SU-DHL-6 (cell line): ENCODE measurements at regions not wholly inside any gene's neighbourhood (a gene's known extent, or its start where the extent isn't known, plus 50 kb on each side); places are given as distances from the start of the nearest gene placed in this dataset.

Experiments
- H2AFZ ChIP-seq: fragments of 200-600 bp; sonication (generic); 2 replicates; pipeline ENCODE4 v1.6.1; 2014; ENCODE audit warnings: low read depth, mild to moderate bottlenecking, moderate library complexity, mixed read lengths, antibody characterized with exemption, low read length; ENCODE audit not compliant: severe bottlenecking
- H3F3A ChIP-seq: fragments of 200-600 bp; shearing (Covaris generic); 2 replicates; pipeline ENCODE4 v1.6.0; 2016; ENCODE audit warnings: antibody characterized with exemption, mild to moderate bottlenecking; ENCODE audit not compliant: insufficient read depth
- H3K27ac ChIP-seq: fragments of 200-600 bp; sonication (generic); 2 replicates; pipeline ENCODE4 v1.5.1; 2016; ENCODE audit warnings: low read depth, mild to moderate bottlenecking, low read length, moderate library complexity, mixed read lengths
- H3K27me3 ChIP-seq: fragments of 200-600 bp; sonication (generic), shearing (Covaris generic); 2 replicates; pipeline ENCODE4 v1.6.0; 2014; ENCODE audit warnings: mild to moderate bottlenecking, low read length
- H3K36me3 ChIP-seq: fragments of 200-600 bp; sonication (generic); 2 replicates; pipeline ENCODE4 v1.6.1; 2014; ENCODE audit warnings: mild to moderate bottlenecking, low read length, mixed read lengths
- H3K4me2 ChIP-seq: fragments of 300-600, 200-600 bp; shearing (Covaris generic), sonication (generic); 2 replicates; pipeline ENCODE4 v1.6.0; 2014; ENCODE audit warnings: low read length, low read depth, mild to moderate bottlenecking; ENCODE audit not compliant: poor library complexity, severe bottlenecking
- H3K4me3 ChIP-seq: fragments of 200-600 bp; sonication (generic); 2 replicates; pipeline ENCODE4 v1.5.1; 2014; ENCODE audit warnings: antibody characterized with exemption, low read length, mild to moderate bottlenecking, mixed read lengths; ENCODE audit not compliant: insufficient read depth, poor library complexity, severe bottlenecking
- H3K79me2 ChIP-seq: fragments of 200-600 bp; sonication (generic); 2 replicates; pipeline ENCODE4 v1.6.1; 2014; ENCODE audit warnings: mild to moderate bottlenecking, low read length, moderate library complexity; ENCODE audit not compliant: insufficient read depth
- H3K9ac ChIP-seq: fragments of 200-600 bp; sonication (generic); 2 replicates; pipeline ENCODE4 v1.7.0; 2014; ENCODE audit warnings: mild to moderate bottlenecking, low read length
- H3K9me2 ChIP-seq: fragments of 200-600 bp; sonication (generic); replicated peaks from 2 replicates; pipeline ENCODE4 v1.6.1; 2014; ENCODE audit warnings: low read length; ENCODE audit not compliant: insufficient read depth
- H3K9me3 ChIP-seq: fragments of 200-600 bp; sonication (generic); 2 replicates; pipeline ENCODE4 v1.6.1; 2014; ENCODE audit warnings: low read length, mixed read lengths; ENCODE audit not compliant: insufficient read depth
- H4K20me1 ChIP-seq: fragments of 200-600 bp; sonication (generic); 2 replicates; pipeline ENCODE4 v1.6.1; 2014; ENCODE audit warnings: low read depth, mild to moderate bottlenecking, antibody characterized with exemption, low read length, moderate library complexity, mixed read lengths
- EZH2phosphoT487 ChIP-seq: fragments of 200-600 bp; sonication (generic), shearing (Covaris generic); conservative IDR thresholded peaks from 2 replicates; pipeline ENCODE4 v1.6.1; 2018; ENCODE audit warnings: mild to moderate bottlenecking, antibody characterized with exemption, low read length, moderate library complexity, mixed read lengths
- TF ChIP-seq, protein P1 (sequence below): fragments of 200-600 bp; sonication (generic); IDR thresholded peaks from one replicate; pipeline ENCODE4 v1.5.1; 2017; ENCODE audit warnings: antibody characterized with exemption, mild to moderate bottlenecking, low read length, moderate library complexity; ENCODE audit not compliant: insufficient read depth, poor library complexity, severe bottlenecking

DNA sequence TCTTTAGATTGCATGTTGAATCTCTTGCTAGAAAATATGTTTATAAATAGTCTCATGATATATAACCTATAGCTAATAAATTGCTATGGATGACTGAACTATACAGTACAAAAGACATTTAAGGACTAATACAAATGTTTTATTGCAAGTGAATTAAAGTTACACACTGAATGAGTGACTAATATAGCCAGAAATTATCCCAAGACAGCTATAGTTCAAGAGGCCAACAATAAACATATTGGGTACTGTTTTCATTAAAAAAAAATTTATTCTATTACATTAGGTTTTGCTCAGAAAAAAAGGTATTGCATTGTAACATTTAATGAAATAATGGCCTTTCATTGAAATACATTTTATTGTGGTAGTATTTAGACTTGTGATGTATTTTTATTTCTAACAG is 819.1 kb downstream of the TRIML1 start:
- H3K27me3 ChIP-seq: no peaks in the 10 kb centered on the region
- H3K9ac ChIP-seq: no peak overlapping the region
- TF ChIP-seq, protein P1, sequence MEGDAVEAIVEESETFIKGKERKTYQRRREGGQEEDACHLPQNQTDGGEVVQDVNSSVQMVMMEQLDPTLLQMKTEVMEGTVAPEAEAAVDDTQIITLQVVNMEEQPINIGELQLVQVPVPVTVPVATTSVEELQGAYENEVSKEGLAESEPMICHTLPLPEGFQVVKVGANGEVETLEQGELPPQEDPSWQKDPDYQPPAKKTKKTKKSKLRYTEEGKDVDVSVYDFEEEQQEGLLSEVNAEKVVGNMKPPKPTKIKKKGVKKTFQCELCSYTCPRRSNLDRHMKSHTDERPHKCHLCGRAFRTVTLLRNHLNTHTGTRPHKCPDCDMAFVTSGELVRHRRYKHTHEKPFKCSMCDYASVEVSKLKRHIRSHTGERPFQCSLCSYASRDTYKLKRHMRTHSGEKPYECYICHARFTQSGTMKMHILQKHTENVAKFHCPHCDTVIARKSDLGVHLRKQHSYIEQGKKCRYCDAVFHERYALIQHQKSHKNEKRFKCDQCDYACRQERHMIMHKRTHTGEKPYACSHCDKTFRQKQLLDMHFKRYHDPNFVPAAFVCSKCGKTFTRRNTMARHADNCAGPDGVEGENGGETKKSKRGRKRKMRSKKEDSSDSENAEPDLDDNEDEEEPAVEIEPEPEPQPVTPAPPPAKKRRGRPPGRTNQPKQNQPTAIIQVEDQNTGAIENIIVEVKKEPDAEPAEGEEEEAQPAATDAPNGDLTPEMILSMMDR: no peak
- TF ChIP-seq EZH2phosphoT487: no peak
- H3K27ac ChIP-seq: no peak overlapping the region
- H3K79me2 ChIP-seq: no peaks in the 10 kb centered on the region
- no peaks in the 10 kb centered on the region for H3K9me3 ChIP-seq
- H3F3A ChIP-seq: no peaks in the 10 kb centered on the region
- H3K4me2 ChIP-seq: no peak overlapping the region
- H3K36me3 ChIP-seq: no peaks in the 10 kb centered on the region
- H3K9me2 ChIP-seq: no peaks in the 10 kb centered on the region
- H4K20me1 ChIP-seq: no peaks in the 10 kb centered on the region
- H2AFZ ChIP-seq: no peak overlapping the region
- H3K4me3 ChIP-seq: no peak overlapping the region

- H3K36me3 ChIP-seq: no peaks in the 10 kb centered on the region
- H3K9me3 ChIP-seq: no peaks in the 10 kb centered on the region
- H3F3A ChIP-seq: no peaks in the 10 kb centered on the region
- H3K4me2 ChIP-seq: no peak overlapping the region
- no peak overlapping the region for H3K4me3 ChIP-seq
- no peak overlapping the region for H3K9ac ChIP-seq
- no peaks in the 10 kb centered on the region for H3K27me3 ChIP-seq
- no peak overlapping the region for H3K27ac ChIP-seq
- no peak overlapping the region for H2AFZ ChIP-seq
- H4K20me1 ChIP-seq: no peaks in the 10 kb centered on the region
- H3K9me2 ChIP-seq: no peaks in the 10 kb centered on the region
- TF ChIP-seq, protein P1: no peak
- no peak for TF ChIP-seq EZH2phosphoT487
- no peaks in the 10 kb centered on the region for H3K79me2 ChIP-seq
Measured at GRCh38 chr4:188959424-188959823, 820.2 kb downstream of the TRIML1 start.

- H3K9me2 ChIP-seq: no peaks in the 10 kb centered on the region
- H3K9me3 ChIP-seq: no peaks in the 10 kb centered on the region
- H3F3A ChIP-seq: no peaks in the 10 kb centered on the region
- H3K4me3 ChIP-seq: no peak overlapping the region
- H3K27me3 ChIP-seq: no peaks in the 10 kb centered on the region
- no peak overlapping the region for H3K27ac ChIP-seq
- H3K36me3 ChIP-seq: no peaks in the 10 kb centered on the region
- H3K4me2 ChIP-seq: no peak overlapping the region
- no peak overlapping the region for H3K9ac ChIP-seq
- H2AFZ ChIP-seq: no peak overlapping the region
- TF ChIP-seq EZH2phosphoT487: no peak
- TF ChIP-seq, protein P1: no peak
- H3K79me2 ChIP-seq: no peaks in the 10 kb centered on the region
- H4K20me1 ChIP-seq: no peaks in the 10 kb centered on the region
Measured at GRCh38 chr4:188960411-188961093, 821.3 kb downstream of the TRIML1 start.
